Right renal pelvis (tissue), 4 donors: ENCODE measurements at regions not wholly inside any gene's neighbourhood (a gene's known extent, or its start where the extent isn't known, plus 50 kb on each side); places are given as distances from the start of the nearest gene placed in this dataset.

ENCODE experiments used
- DNase-seq, 4 donors: peaks; one replicate each; pipeline ENCODE4 v3.0.0-alpha.2; 2013; ENCODE audit warnings: low read depth in 4 of 4, low spot score in 3 of 4, missing footprints in 1 of 4

- no peak for DNase-seq
Measured at GRCh38 chr2:12498286-12498685, 218.4 kb upstream of the TRIB2 start.

GRCh38 chr2:12498704-12499103, 218.0 kb upstream of the TRIB2 start:
- no peak for DNase-seq

GRCh38 chr2:12500899-12501298, 215.8 kb upstream of the TRIB2 start:
- DNase-seq: no peak

- no peak for DNase-seq
Measured at GRCh38 chr2:12501469-12502158, 215.1 kb upstream of the TRIB2 start.

GRCh38 chr2:12502759-12503158, 214.0 kb upstream of the TRIB2 start:
- DNase-seq: no peak

- DNase-seq: no peak
Measured at GRCh38 chr2:12504443-12504842, 212.3 kb upstream of the TRIB2 start.

- no peak for DNase-seq
Measured at GRCh38 chr2:12506846-12507245, 209.9 kb upstream of the TRIB2 start.

- no peak for DNase-seq
Measured at GRCh38 chr2:12507295-12507694, 209.4 kb upstream of the TRIB2 start.

GRCh38 chr2:12510070-12510469, 206.7 kb upstream of the TRIB2 start:
- no peak for DNase-seq

GRCh38 chr2:12513339-12513738, 203.4 kb upstream of the TRIB2 start:
- no peak for DNase-seq

- DNase-seq: no peak
Measured at GRCh38 chr2:12514168-12514567, 202.6 kb upstream of the TRIB2 start.

GRCh38 chr2:12514631-12515437, 201.9 kb upstream of the TRIB2 start:
- DNase-seq: no peak

GRCh38 chr2:12515871-12516270, 200.9 kb upstream of the TRIB2 start:
- DNase-seq: no peak

GRCh38 chr2:12533337-12534005, 183.3 kb upstream of the TRIB2 start:
- DNase-seq: no peak

GRCh38 chr2:12534646-12535263, 182.0 kb upstream of the TRIB2 start:
- DNase-seq: no peak

- DNase-seq: no peak
Measured at GRCh38 chr2:12536976-12537375, 179.8 kb upstream of the TRIB2 start.

GRCh38 chr2:12538138-12538694, 178.5 kb upstream of the TRIB2 start:
- DNase-seq: no peak

GRCh38 chr2:12539336-12539735, 177.4 kb upstream of the TRIB2 start:
- no peak for DNase-seq

- peak in 1 of 4 donors; percentile 55 for DNase-seq
Measured at GRCh38 chr2:12539776-12540562, 176.8 kb upstream of the TRIB2 start.
